Body of pancreas (tissue), 4 donors: ENCODE measurements at regions not wholly inside any gene's neighbourhood (a gene's known extent, or its start where the extent isn't known, plus 50 kb on each side); places are given as distances from the start of the nearest gene placed in this dataset.

Experiments
- CTCF ChIP-seq, 7 experiments: fragments of 450-650 bp in 4 of 7; fragments of 200-600 bp in 3 of 7; sonication (generic) in 3 of 7; IDR thresholded peaks; one replicate each; pipeline ENCODE4 v1.5.1; 2016 to 2019; ENCODE audit warnings: antibody characterized with exemption in 7 of 7
- POLR2A ChIP-seq, 3 donors: fragments of 450-650 bp; IDR thresholded peaks; one replicate each; pipeline ENCODE4 v1.6.1; 2016; ENCODE audit warnings: antibody characterized with exemption in 3 of 3, mild to moderate bottlenecking in 2 of 3

GRCh38 chr2:176493226-176493825 lies 224.1 kb downstream of the MTX2 start:
- TF ChIP-seq POLR2A (IDR thresholded peaks at IDR 0.05) (no peak), CTCF (IDR thresholded peaks at IDR 0.05) (no peak)
